GM06990 (cell line): ENCODE measurements at regions not wholly inside any gene's neighbourhood (a gene's known extent, or its start where the extent isn't known, plus 50 kb on each side); places are given as distances from the start of the nearest gene placed in this dataset.

Experiments
- DNase-seq: peaks from one replicate; pipeline ENCODE4 v3.0.0-alpha.2; 2011; ENCODE audit not compliant: insufficient read length; ENCODE audit errors: extremely low read depth
- H3K27me3 ChIP-seq: replicated peaks from 2 replicates; pipeline ENCODE4 v1.6.0; 2011; ENCODE audit warnings: low read length; ENCODE audit not compliant: control insufficient read depth, insufficient read depth
- H3K36me3 ChIP-seq: 2 replicates; pipeline ENCODE4 v1.5.1; 2011; ENCODE audit warnings: low read length; ENCODE audit not compliant: control insufficient read depth, insufficient read depth
- H3K4me3 ChIP-seq: replicated peaks from 2 replicates; pipeline ENCODE4 v1.5.1; 2011; ENCODE audit warnings: low read depth, mild to moderate bottlenecking, control low read depth, low read length
- CTCF ChIP-seq: IDR thresholded peaks from 2 replicates; pipeline ENCODE4 v1.5.1; 2011; ENCODE audit warnings: low read length, control low read depth, mild to moderate bottlenecking, inconsistent platforms; ENCODE audit not compliant: insufficient read depth, poor library complexity, severe bottlenecking

- Histone ChIP-seq H3K4me3 (no peak overlapping the region), H3K36me3 (no peaks in the 10 kb centered on the region), H3K27me3 (no peaks in the 10 kb centered on the region)
- no peak for TF ChIP-seq CTCF
- DNase-seq, result no peak
Observed at GRCh38 chr4:14518136-14518535, 484.1 kb upstream of the CPEB2 start.

GRCh38 chr4:14520171-14520570 lies 482.1 kb upstream of the CPEB2 start:
- no peak for DNase-seq

DNA sequence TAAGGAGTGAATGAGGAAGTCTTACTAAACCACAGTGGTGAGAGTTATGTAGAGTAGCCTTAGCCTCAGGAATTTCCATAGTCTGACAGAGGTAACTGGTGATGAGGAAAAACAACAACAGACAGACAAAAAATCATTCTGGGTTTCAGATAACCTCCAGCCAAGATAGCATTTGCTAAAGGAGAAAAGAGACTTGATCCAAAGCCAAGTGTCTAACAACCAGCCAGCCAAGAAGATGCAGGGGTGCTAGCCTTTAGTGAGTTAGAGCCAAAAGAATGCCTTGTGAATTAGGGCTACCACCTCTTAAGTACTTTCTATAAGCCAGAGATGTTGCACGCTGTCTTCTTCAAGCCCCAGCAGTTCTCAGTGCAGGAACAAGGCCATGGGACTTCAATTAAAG lies 478.0 kb upstream of the CPEB2 start:
- DNase-seq, result no peak
- no peak overlapping the region for H3K4me3 ChIP-seq
- no peak for TF ChIP-seq CTCF

More at GRCh38 chr4:14520171-14520570, 482.1 kb upstream of the CPEB2 start:
- Histone ChIP-seq H3K27me3 (no peaks in the 10 kb centered on the region), H3K36me3 (no peaks in the 10 kb centered on the region), H3K4me3 (no peak overlapping the region)
- no peak for TF ChIP-seq CTCF

GRCh38 chr4:14528918-14529317 lies 473.4 kb upstream of the CPEB2 start:
- H3K27me3 ChIP-seq, result no peaks in the 10 kb centered on the region
- no peak for TF ChIP-seq CTCF

More for the DNA sequence above, 478.0 kb upstream of the CPEB2 start:
- Histone ChIP-seq H3K36me3 (no peaks in the 10 kb centered on the region), H3K27me3 (no peaks in the 10 kb centered on the region)

DNA sequence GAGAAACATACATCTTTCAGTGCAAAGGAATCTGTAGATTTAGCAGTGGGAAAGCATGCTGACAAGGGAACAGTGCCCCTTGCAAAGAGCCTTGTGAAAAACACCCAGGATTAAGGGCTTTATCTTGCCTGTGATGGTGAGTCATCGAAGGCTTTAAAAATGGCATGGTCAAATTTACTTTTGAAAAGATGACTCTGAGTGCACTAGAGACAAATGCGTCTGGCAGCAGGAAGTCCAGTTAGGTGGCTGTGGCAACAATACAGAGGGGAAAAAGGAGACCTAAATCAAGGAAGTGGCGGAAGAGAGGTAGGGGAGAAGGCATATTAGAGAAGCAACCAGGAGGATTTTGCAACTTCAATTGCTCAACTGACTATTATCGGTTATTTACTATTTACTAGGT lies 472.6 kb upstream of the CPEB2 start:
- no peak for DNase-seq
- H3K27me3 ChIP-seq, result no peaks in the 10 kb centered on the region
- H3K36me3 ChIP-seq, result no peaks in the 10 kb centered on the region
- no peak for TF ChIP-seq CTCF
- H3K4me3 ChIP-seq, result no peak overlapping the region

More at GRCh38 chr4:14528918-14529317, 473.4 kb upstream of the CPEB2 start:
- no peak overlapping the region for H3K4me3 ChIP-seq
- DNase-seq, result no peak
- no peaks in the 10 kb centered on the region for H3K36me3 ChIP-seq

DNA sequence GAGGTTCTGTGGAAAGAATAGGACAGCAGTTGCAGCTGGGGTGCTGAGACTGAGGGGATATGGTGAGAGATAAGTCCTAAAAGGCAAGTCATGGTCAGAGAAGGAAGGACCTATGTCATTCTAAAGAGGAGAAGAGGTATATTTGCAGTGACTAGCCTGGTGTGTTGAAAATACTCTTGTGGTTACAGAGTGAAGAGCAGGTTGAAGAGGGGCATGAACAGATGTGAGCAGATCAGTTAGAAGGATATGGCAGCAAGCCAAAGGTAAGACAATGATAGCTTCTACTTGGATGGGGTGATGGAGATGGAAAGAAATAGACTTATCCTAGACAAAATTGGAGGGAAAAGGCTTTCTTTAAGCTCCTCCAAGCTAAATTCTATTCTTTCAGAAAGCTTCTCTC lies 469.8 kb upstream of the CPEB2 start:
- DNase-seq, result no peak
- no peaks in the 10 kb centered on the region for H3K36me3 ChIP-seq
- no peak for TF ChIP-seq CTCF
- H3K4me3 ChIP-seq, result no peak overlapping the region
- H3K27me3 ChIP-seq, result no peaks in the 10 kb centered on the region
